ENCODE measurements at regions not wholly inside any gene's neighbourhood (a gene's known extent, or its start where the extent isn't known, plus 50 kb on each side); places are given as distances from the start of the nearest gene placed in this dataset.

DNA sequence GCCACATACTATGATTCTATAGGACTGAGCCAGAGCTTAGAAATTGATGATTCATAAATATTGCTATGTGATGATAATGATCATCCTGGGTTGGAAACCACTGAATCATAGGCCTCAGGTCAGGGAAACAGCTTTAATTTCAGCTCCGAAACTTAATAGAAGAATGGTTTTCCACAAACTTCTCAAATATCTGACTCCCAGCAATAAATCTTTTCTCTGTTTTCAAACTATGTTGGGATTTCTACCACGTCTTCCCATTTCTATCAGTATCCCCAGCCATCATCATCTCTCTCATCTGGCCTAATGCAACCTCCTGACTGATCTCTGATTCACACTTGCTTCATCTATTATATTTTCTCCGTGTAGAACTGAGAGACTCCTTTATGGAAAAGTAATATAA lies 521.8 kb upstream of the AGA start:
- Histone ChIP-seq H3K14ac (ENCODE audit: low read length) (no peak overlapping the region), H4K91ac (ENCODE audit: low read depth, low read length, poor library complexity) (no peak overlapping the region), H3K36me3 (replicated peaks in 1 of 2; ENCODE audit: control insufficient read depth in 2 of 2, insufficient read depth in 2 of 2, low read length in 2 of 2) (no peaks in the 10 kb centered on the region), H2BK5ac (ENCODE audit: low read length) (no peak overlapping the region), H2BK120ac (ENCODE audit: low read depth, low read length) (no peak overlapping the region), H3K4ac (ENCODE audit: low read length) (no peak overlapping the region), H3K4me3 (ENCODE audit: low read length in 2 of 2) (no peak overlapping the region), H2BK12ac (ENCODE audit: low read length) (no peak overlapping the region), H2AFZ (ENCODE audit: low read length) (no peak overlapping the region), H3K18ac (ENCODE audit: low read length) (no peak overlapping the region), H3K9ac (ENCODE audit: low read depth, low read length, poor library complexity) (no peak overlapping the region), H3K27ac (replicated peaks; ENCODE audit: low read length) (no peak overlapping the region), H3K27me3 (ENCODE audit: control insufficient read depth in 3 of 3, insufficient read depth in 3 of 3, low read depth in 1 of 3, low read length in 3 of 3) (no peaks in the 10 kb centered on the region), H3K4me2 (ENCODE audit: insufficient read depth, low read length, poor library complexity, severe bottlenecking) (no peak overlapping the region), H3K23ac (ENCODE audit: low read depth, low read length, poor library complexity) (no peak overlapping the region), H4K8ac (ENCODE audit: low read depth, low read length) (no peak overlapping the region), H3K9me3 (replicated peaks in 1 of 2; ENCODE audit: control insufficient read depth in 2 of 2, insufficient read depth in 1 of 2, low read depth in 1 of 2, low read length in 2 of 2) (no peaks in the 10 kb centered on the region), H3K79me1 (ENCODE audit: low read depth, low read length) (no peaks in the 10 kb centered on the region), H2AK5ac (ENCODE audit: low read depth, low read length) (no peak overlapping the region), H2BK15ac (ENCODE audit: low read length) (no peak overlapping the region), H3K4me1 (ENCODE audit: control insufficient read depth in 2 of 2, insufficient read depth in 1 of 2, low read depth in 1 of 2, low read length in 2 of 2) (no peaks in the 10 kb centered on the region)
- WGBS, 2 donors (ENCODE audit: extremely low coverage in 2 of 2, insufficient read length in 2 of 2, insufficient replicate concordance in 1 of 2) = no CpG with 5 or more reads among the region's 3 CpGs
- no peak for DNase-seq (ENCODE audit: low spot score)

DNA sequence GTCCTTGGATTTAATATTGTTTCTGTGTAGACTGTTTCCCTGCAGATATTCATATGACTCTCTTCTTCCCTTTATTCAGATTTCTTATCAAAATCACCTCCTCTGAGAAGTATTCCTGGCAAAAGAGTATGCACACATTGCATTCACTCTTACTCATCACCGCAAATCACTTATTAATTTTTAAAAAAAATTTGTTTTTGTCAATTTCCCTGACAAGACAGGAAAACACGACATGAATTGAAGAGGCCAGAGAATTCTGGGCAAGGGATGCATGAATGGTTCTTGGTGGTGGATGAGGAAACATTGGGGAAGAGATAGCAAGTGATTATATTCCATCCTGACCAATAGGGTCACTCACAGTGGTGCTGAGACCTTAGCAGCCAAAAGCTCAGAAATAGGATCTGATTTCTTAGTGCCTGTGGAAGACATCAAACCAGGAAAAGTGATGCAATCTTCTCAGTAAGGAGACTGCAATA lies 522.5 kb upstream of the AGA start:
- Histone ChIP-seq H3K27me3 (ENCODE audit: control insufficient read depth in 3 of 3, insufficient read depth in 3 of 3, low read depth in 1 of 3, low read length in 3 of 3) (no peaks in the 10 kb centered on the region), H3K27ac (replicated peaks; ENCODE audit: low read length) (no peak overlapping the region), H3K14ac (ENCODE audit: low read length) (no peak overlapping the region), H2AFZ (ENCODE audit: low read length) (no peak overlapping the region), H3K4me1 (ENCODE audit: control insufficient read depth in 2 of 2, insufficient read depth in 1 of 2, low read depth in 1 of 2, low read length in 2 of 2) (no peaks in the 10 kb centered on the region), H2BK120ac (ENCODE audit: low read depth, low read length) (no peak overlapping the region), H2BK12ac (ENCODE audit: low read length) (no peak overlapping the region), H4K91ac (ENCODE audit: low read depth, low read length, poor library complexity) (no peak overlapping the region), H2BK15ac (ENCODE audit: low read length) (no peak overlapping the region), H3K36me3 (replicated peaks in 1 of 2; ENCODE audit: control insufficient read depth in 2 of 2, insufficient read depth in 2 of 2, low read length in 2 of 2) (no peaks in the 10 kb centered on the region), H3K9me3 (replicated peaks in 1 of 2; ENCODE audit: control insufficient read depth in 2 of 2, insufficient read depth in 1 of 2, low read depth in 1 of 2, low read length in 2 of 2) (no peaks in the 10 kb centered on the region), H4K8ac (ENCODE audit: low read depth, low read length) (no peak overlapping the region), H3K79me1 (ENCODE audit: low read depth, low read length) (no peaks in the 10 kb centered on the region), H3K23ac (ENCODE audit: low read depth, low read length, poor library complexity) (no peak overlapping the region), H2BK5ac (ENCODE audit: low read length) (no peak overlapping the region), H3K4me3 (ENCODE audit: low read length in 2 of 2) (no peak overlapping the region), H3K4me2 (ENCODE audit: insufficient read depth, low read length, poor library complexity, severe bottlenecking) (no peak overlapping the region), H2AK5ac (ENCODE audit: low read depth, low read length) (no peak overlapping the region), H3K18ac (ENCODE audit: low read length) (no peak overlapping the region), H3K4ac (ENCODE audit: low read length) (no peak overlapping the region), H3K9ac (ENCODE audit: low read depth, low read length, poor library complexity) (no peak overlapping the region)
- no CpG with 5 or more reads among the region's 2 CpGs for WGBS, 2 donors (ENCODE audit: extremely low coverage in 2 of 2, insufficient read length in 2 of 2, insufficient replicate concordance in 1 of 2)
- DNase-seq (ENCODE audit: low spot score) = no peak

DNA sequence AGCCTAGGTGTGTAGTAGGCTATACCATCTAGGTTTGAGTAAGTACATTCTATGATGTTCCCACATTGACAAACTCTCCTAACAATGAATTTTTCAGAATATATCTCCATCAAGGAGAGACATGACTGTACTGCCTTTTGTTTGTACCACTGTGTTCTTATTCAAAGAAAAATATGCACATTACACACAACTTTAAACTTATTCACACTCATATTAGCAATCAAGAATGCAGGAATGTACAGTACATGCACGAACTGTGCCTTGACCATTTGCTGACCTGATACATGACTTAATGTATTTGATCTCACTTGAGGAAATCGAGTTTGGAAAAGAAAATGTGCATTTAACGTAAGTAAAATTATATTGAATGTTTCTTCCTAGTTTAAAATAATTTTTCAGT lies 525.1 kb upstream of the AGA start:
- no peak for DNase-seq (ENCODE audit: low spot score)

DNA sequence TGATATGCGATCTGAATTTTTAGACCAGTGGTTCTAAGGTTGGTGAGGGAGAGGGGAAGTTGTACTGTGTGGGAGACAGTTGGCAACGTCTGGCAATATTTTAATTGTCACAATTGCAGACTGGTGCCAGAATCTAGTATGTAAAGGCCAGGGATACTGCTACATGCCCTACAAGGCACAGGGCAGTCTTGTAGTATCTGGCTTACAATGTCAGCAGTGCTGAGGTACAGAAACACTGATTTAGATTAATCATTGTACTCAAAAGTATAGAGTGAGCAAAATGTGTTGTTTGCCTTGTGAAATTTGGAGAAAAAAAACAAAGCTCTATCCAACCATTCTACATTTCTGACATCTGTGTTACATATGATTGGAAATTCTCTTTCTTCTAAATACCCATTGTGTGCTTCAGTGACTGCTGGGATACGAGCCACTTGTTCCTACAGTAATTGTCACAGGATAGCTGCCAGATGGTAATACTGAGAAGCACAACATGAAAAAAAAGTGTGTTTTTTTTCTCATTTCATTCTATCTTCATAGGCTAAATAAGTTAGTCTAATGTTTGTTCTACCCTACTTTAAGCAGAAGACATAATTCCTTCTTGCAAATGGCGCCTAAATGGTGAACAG lies 526.7 kb upstream of the AGA start:
- Histone ChIP-seq H3K4me1 (ENCODE audit: control insufficient read depth in 2 of 2, insufficient read depth in 1 of 2, low read depth in 1 of 2, low read length in 2 of 2) (no peaks in the 10 kb centered on the region), H3K23ac (ENCODE audit: low read depth, low read length, poor library complexity) (no peak overlapping the region), H4K8ac (ENCODE audit: low read depth, low read length) (no peak overlapping the region), H3K4me2 (ENCODE audit: insufficient read depth, low read length, poor library complexity, severe bottlenecking) (no peak overlapping the region), H2BK15ac (ENCODE audit: low read length) (no peak overlapping the region), H3K4ac (ENCODE audit: low read length) (no peak overlapping the region), H3K36me3 (replicated peaks in 1 of 2; ENCODE audit: control insufficient read depth in 2 of 2, insufficient read depth in 2 of 2, low read length in 2 of 2) (no peaks in the 10 kb centered on the region), H2AK5ac (ENCODE audit: low read depth, low read length) (no peak overlapping the region), H4K91ac (ENCODE audit: low read depth, low read length, poor library complexity) (no peak overlapping the region), H3K9ac (ENCODE audit: low read depth, low read length, poor library complexity) (no peak overlapping the region), H2AFZ (ENCODE audit: low read length) (no peak overlapping the region), H3K4me3 (ENCODE audit: low read length in 2 of 2) (no peak overlapping the region), H3K79me1 (ENCODE audit: low read depth, low read length) (no peaks in the 10 kb centered on the region), H3K27ac (replicated peaks; ENCODE audit: low read length) (no peak overlapping the region), H2BK120ac (ENCODE audit: low read depth, low read length) (no peak overlapping the region), H3K14ac (ENCODE audit: low read length) (no peak overlapping the region), H3K18ac (ENCODE audit: low read length) (no peak overlapping the region), H2BK5ac (ENCODE audit: low read length) (no peak overlapping the region), H2BK12ac (ENCODE audit: low read length) (no peak overlapping the region), H3K9me3 (replicated peaks in 1 of 2; ENCODE audit: control insufficient read depth in 2 of 2, insufficient read depth in 1 of 2, low read depth in 1 of 2, low read length in 2 of 2) (no peaks in the 10 kb centered on the region), H3K27me3 (ENCODE audit: control insufficient read depth in 3 of 3, insufficient read depth in 3 of 3, low read depth in 1 of 3, low read length in 3 of 3) (no peaks in the 10 kb centered on the region)
- no peak for DNase-seq (ENCODE audit: low spot score)
- WGBS, 2 donors (ENCODE audit: extremely low coverage in 2 of 2, insufficient read length in 2 of 2, insufficient replicate concordance in 1 of 2) = no CpG with 5 or more reads among the region's 4 CpGs

More for the DNA sequence above, 525.1 kb upstream of the AGA start:
- no peak overlapping the region for H3K18ac ChIP-seq (ENCODE audit: low read length)
- no peak overlapping the region for H2BK5ac ChIP-seq (ENCODE audit: low read length)
- no peak overlapping the region for H2AK5ac ChIP-seq (ENCODE audit: low read depth, low read length)
- no peak overlapping the region for H2BK120ac ChIP-seq (ENCODE audit: low read depth, low read length)
- no peaks in the 10 kb centered on the region for H3K79me1 ChIP-seq (ENCODE audit: low read depth, low read length)
- no peak overlapping the region for H4K91ac ChIP-seq (ENCODE audit: low read depth, low read length, poor library complexity)
- H4K8ac ChIP-seq (ENCODE audit: low read depth, low read length) = no peak overlapping the region
- no CpG with 5 or more reads among the region's 3 CpGs for WGBS, 2 donors (ENCODE audit: extremely low coverage in 2 of 2, insufficient read length in 2 of 2, insufficient replicate concordance in 1 of 2)
- H3K4me2 ChIP-seq (ENCODE audit: insufficient read depth, low read length, poor library complexity, severe bottlenecking) = no peak overlapping the region
- H3K9ac ChIP-seq (ENCODE audit: low read depth, low read length, poor library complexity) = no peak overlapping the region
- no peak overlapping the region for H3K23ac ChIP-seq (ENCODE audit: low read depth, low read length, poor library complexity)
- no peak overlapping the region for H2BK12ac ChIP-seq (ENCODE audit: low read length)
- no peak overlapping the region for H2AFZ ChIP-seq (ENCODE audit: low read length)
- H3K9me3 ChIP-seq (replicated peaks in 1 of 2; ENCODE audit: control insufficient read depth in 2 of 2, insufficient read depth in 1 of 2, low read depth in 1 of 2, low read length in 2 of 2) = no peaks in the 10 kb centered on the region
- H3K14ac ChIP-seq (ENCODE audit: low read length) = no peak overlapping the region
- H3K27me3 ChIP-seq (ENCODE audit: control insufficient read depth in 3 of 3, insufficient read depth in 3 of 3, low read depth in 1 of 3, low read length in 3 of 3) = no peaks in the 10 kb centered on the region
- H3K27ac ChIP-seq (replicated peaks; ENCODE audit: low read length) = no peak overlapping the region
- no peak overlapping the region for H3K4ac ChIP-seq (ENCODE audit: low read length)
- no peaks in the 10 kb centered on the region for H3K36me3 ChIP-seq (replicated peaks in 1 of 2; ENCODE audit: control insufficient read depth in 2 of 2, insufficient read depth in 2 of 2, low read length in 2 of 2)
- H3K4me1 ChIP-seq (ENCODE audit: control insufficient read depth in 2 of 2, insufficient read depth in 1 of 2, low read depth in 1 of 2, low read length in 2 of 2) = no peaks in the 10 kb centered on the region
- no peak overlapping the region for H3K4me3 ChIP-seq (ENCODE audit: low read length in 2 of 2)
- no peak overlapping the region for H2BK15ac ChIP-seq (ENCODE audit: low read length)

Data from neuronal stem cell (in vitro differentiated cells).